ENCODE measurements at regions not wholly inside any gene's neighbourhood (a gene's known extent, or its start where the extent isn't known, plus 50 kb on each side); places are given as distances from the start of the nearest gene placed in this dataset.

DNA sequence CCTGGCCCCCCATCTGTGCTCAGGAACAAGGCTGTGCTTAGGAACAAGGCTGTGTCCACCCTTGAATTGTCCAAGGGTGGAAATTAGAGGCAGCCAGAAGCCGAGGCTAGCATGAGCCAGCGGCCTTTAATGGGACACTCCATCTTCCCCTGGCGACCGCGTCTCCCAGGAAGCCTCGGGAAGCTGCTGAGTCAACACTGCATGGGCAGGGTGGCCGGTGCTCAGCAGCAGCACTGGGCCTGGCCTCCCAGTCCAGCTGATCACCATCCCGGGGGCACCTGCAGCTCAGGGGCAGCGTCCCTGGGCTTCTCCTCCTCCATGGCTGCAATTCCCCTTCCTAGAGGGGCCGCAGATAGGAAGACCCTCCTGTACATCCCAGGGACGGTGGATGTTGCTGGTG, 180.8 kb downstream of the ENGASE start:
- Histone ChIP-seq H3K9me3 (ENCODE audit: control insufficient read depth in 3 of 3, low read length in 3 of 3) (no peaks in the 10 kb centered on the region), H3K4me3 (ENCODE audit: low read length in 3 of 3) (no peak overlapping the region), H3K4me1 (ENCODE audit: control insufficient read depth in 3 of 3, insufficient read depth in 3 of 3, low read length in 3 of 3) (no peaks in the 10 kb centered on the region), H3K27ac (ENCODE audit: low read depth, low read length) (no peak overlapping the region), H3K9ac (ENCODE audit: low read depth in 1 of 3, low read length in 3 of 3) (no peak overlapping the region), H3K27me3 (ENCODE audit: control insufficient read depth in 3 of 3, insufficient read depth in 3 of 3, low read length in 3 of 3) (peaks cover 78 to 86% (median 81%) of the 10 kb centered on the region in 3 donors), H3K36me3 (ENCODE audit: control insufficient read depth in 3 of 3, insufficient read depth in 3 of 3, low read length in 3 of 3) (no peaks in the 10 kb centered on the region)

DNA sequence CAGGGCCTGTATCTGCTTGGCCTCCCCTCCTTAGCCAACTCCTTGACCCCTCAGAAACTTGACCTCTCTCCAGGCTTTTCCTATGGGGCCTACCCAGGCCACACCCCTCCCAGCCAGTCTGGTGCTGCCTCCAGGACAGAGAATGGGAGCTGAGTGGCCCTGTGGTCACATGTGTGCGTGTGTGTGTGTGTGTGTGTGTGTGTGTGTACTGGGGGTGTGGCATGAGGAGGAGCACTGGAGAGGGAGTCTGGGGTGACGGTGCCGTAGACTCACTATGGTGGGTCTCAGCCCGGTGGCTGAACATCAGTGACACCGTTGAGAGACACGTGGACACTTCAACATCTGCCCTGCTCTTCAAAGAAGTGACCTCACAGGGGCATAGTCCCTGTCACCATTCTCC, 180.4 kb downstream of the ENGASE start:
- Histone ChIP-seq H3K9me3 (ENCODE audit: control insufficient read depth in 3 of 3, low read length in 3 of 3) (no peaks in the 10 kb centered on the region), H3K36me3 (ENCODE audit: control insufficient read depth in 3 of 3, insufficient read depth in 3 of 3, low read length in 3 of 3) (no peaks in the 10 kb centered on the region), H3K4me3 (ENCODE audit: low read length in 3 of 3) (no peak overlapping the region), H3K4me1 (ENCODE audit: control insufficient read depth in 3 of 3, insufficient read depth in 3 of 3, low read length in 3 of 3) (no peaks in the 10 kb centered on the region), H3K27me3 (ENCODE audit: control insufficient read depth in 3 of 3, insufficient read depth in 3 of 3, low read length in 3 of 3) (peaks cover 81 to 85% (median 81%) of the 10 kb centered on the region in 3 donors), H3K27ac (ENCODE audit: low read depth, low read length) (no peak overlapping the region), H3K9ac (ENCODE audit: low read depth in 1 of 3, low read length in 3 of 3) (no peak overlapping the region)

DNA sequence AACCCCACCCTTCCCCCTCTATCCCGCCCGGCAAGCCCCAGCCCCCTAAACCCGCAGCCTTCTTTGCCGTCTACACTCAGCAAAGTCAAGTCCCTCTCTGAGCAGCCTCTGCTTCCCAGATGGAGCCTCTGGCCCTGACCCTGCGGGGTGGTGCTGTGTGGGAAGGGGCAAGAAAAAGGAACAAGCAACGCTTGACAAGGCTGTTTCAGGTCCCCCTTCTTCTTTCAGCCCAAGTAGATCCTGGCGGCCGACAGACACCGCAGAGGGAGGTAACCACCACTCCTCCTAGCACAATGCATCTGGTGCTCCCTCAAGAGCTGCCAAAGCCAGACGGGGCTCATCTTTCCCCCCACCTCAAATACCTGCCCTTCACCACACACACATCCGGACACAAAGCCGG, 178.3 kb downstream of the ENGASE start:
- no peaks in the 10 kb centered on the region for H3K4me1 ChIP-seq (ENCODE audit: control insufficient read depth in 3 of 3, insufficient read depth in 3 of 3, low read length in 3 of 3)
- peaks cover 78 to 86% (median 85%) of the 10 kb centered on the region in 3 donors for H3K27me3 ChIP-seq (ENCODE audit: control insufficient read depth in 3 of 3, insufficient read depth in 3 of 3, low read length in 3 of 3)
- H3K9ac ChIP-seq (ENCODE audit: low read depth in 1 of 3, low read length in 3 of 3), result no peak overlapping the region
- no peaks in the 10 kb centered on the region for H3K36me3 ChIP-seq (ENCODE audit: control insufficient read depth in 3 of 3, insufficient read depth in 3 of 3, low read length in 3 of 3)
- no peak overlapping the region for H3K27ac ChIP-seq (ENCODE audit: low read depth, low read length)
- no peak overlapping the region for H3K4me3 ChIP-seq (ENCODE audit: low read length in 3 of 3)
- H3K9me3 ChIP-seq (ENCODE audit: control insufficient read depth in 3 of 3, low read length in 3 of 3), result no peaks in the 10 kb centered on the region

DNA sequence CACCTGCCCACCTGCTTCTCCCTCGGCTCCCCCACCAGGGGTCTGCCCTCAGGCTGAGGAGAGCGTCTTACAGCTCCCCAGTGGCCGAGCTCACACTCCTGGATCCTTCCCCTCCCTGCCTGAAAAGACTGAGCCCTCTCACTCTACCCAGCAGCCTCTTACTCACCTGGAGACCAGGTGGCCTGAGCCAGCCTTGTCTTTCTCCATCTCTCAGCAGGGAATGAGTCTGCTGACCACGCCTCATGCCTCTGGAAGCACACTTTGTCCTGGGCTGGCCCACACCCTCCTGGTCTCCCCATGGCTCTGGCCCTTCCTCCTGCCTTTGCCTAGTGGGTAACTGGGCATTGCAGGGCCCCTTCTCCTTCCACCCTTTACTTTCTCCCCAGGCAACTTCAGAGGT, 177.2 kb downstream of the ENGASE start:
- Histone ChIP-seq H3K9me3 (ENCODE audit: control insufficient read depth in 3 of 3, low read length in 3 of 3) (no peaks in the 10 kb centered on the region), H3K4me1 (ENCODE audit: control insufficient read depth in 3 of 3, insufficient read depth in 3 of 3, low read length in 3 of 3) (no peaks in the 10 kb centered on the region), H3K27ac (ENCODE audit: low read depth, low read length) (no peak overlapping the region), H3K36me3 (ENCODE audit: control insufficient read depth in 3 of 3, insufficient read depth in 3 of 3, low read length in 3 of 3) (no peaks in the 10 kb centered on the region), H3K27me3 (ENCODE audit: control insufficient read depth in 3 of 3, insufficient read depth in 3 of 3, low read length in 3 of 3) (peaks cover 76 to 88% (median 85%) of the 10 kb centered on the region in 3 donors), H3K9ac (ENCODE audit: low read depth in 1 of 3, low read length in 3 of 3) (no peak overlapping the region), H3K4me3 (ENCODE audit: low read length in 3 of 3) (no peak overlapping the region)

DNA sequence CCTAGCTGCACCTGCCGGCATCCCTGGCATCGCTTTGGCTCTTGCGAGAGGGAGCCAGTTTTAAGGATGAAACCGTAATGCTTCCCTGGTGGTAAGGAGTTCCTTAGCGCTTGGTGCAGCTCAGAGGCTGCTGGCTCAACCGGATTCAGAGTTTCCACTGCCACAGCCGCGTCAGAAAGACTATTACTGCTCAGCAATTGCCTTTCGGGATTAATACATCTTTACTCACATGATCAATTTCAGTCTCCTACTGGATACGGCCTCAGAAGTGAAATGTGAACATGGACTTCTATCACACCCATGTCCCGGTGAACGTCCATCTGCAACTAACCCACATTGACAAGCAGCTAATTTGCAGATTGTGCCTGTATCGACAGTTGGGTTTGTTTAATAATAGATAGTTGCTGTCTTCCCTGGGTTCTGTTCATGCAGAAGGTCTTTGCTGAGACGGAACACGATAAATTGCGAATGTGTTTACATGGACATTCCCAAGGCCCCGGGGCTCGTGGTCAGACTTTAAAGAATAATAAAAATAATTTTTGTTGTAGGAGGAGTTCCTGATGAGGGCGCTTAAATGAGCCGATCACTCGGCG, 175.4 kb downstream of the ENGASE start:
- Histone ChIP-seq H3K27ac (ENCODE audit: low read depth, low read length) (no peak overlapping the region), H3K9ac (ENCODE audit: low read depth in 1 of 3, low read length in 3 of 3) (no peak overlapping the region), H3K9me3 (ENCODE audit: control insufficient read depth in 3 of 3, low read length in 3 of 3) (no peaks in the 10 kb centered on the region), H3K4me3 (ENCODE audit: low read length in 3 of 3) (no peak overlapping the region), H3K4me1 (ENCODE audit: control insufficient read depth in 3 of 3, insufficient read depth in 3 of 3, low read length in 3 of 3) (no peaks in the 10 kb centered on the region), H3K36me3 (ENCODE audit: control insufficient read depth in 3 of 3, insufficient read depth in 3 of 3, low read length in 3 of 3) (no peaks in the 10 kb centered on the region), H3K27me3 (ENCODE audit: control insufficient read depth in 3 of 3, insufficient read depth in 3 of 3, low read length in 3 of 3) (peaks cover 79 to 83% (median 82%) of the 10 kb centered on the region in 3 donors)

DNA sequence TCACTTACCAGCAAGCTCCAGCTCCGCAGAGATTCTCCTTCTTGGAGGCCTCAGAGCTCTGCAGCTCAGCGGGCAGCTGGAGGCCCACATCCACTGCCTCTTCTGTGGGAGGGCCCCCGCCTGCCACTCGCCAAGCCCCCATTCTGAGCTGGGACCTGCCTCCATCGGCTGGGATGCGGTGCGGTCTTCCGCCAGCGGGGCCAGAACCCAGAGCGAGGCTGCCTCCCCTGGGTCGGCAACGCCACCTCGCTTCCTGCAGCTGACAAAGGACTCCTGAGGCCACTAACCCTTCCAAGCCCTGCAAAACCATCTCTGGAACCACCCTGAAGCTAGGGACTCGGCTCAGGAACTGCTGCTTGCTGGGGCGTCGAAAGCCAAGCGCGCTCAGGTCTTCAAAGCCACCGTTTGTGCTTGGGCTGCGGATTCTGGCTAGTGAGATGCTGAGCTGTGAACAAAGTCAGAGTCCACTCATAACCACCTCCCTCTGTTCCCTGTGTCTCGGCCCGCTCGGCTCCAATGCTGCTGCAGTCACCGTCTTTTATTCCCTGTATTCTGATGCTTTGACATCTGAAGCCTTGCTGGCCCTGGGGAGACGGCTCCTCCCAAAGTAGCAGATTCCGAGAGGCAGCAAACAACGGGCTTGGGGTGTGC, 174.3 kb downstream of the ENGASE start:
- Histone ChIP-seq H3K27ac (ENCODE audit: low read depth, low read length) (no peak overlapping the region), H3K36me3 (ENCODE audit: control insufficient read depth in 3 of 3, insufficient read depth in 3 of 3, low read length in 3 of 3) (no peaks in the 10 kb centered on the region), H3K9me3 (ENCODE audit: control insufficient read depth in 3 of 3, low read length in 3 of 3) (no peaks in the 10 kb centered on the region), H3K9ac (ENCODE audit: low read depth in 1 of 3, low read length in 3 of 3) (no peak overlapping the region), H3K4me1 (ENCODE audit: control insufficient read depth in 3 of 3, insufficient read depth in 3 of 3, low read length in 3 of 3) (no peaks in the 10 kb centered on the region), H3K4me3 (ENCODE audit: low read length in 3 of 3) (no peak overlapping the region), H3K27me3 (ENCODE audit: control insufficient read depth in 3 of 3, insufficient read depth in 3 of 3, low read length in 3 of 3) (peaks cover 72 to 73% (median 72%) of the 10 kb centered on the region in 3 donors)

DNA sequence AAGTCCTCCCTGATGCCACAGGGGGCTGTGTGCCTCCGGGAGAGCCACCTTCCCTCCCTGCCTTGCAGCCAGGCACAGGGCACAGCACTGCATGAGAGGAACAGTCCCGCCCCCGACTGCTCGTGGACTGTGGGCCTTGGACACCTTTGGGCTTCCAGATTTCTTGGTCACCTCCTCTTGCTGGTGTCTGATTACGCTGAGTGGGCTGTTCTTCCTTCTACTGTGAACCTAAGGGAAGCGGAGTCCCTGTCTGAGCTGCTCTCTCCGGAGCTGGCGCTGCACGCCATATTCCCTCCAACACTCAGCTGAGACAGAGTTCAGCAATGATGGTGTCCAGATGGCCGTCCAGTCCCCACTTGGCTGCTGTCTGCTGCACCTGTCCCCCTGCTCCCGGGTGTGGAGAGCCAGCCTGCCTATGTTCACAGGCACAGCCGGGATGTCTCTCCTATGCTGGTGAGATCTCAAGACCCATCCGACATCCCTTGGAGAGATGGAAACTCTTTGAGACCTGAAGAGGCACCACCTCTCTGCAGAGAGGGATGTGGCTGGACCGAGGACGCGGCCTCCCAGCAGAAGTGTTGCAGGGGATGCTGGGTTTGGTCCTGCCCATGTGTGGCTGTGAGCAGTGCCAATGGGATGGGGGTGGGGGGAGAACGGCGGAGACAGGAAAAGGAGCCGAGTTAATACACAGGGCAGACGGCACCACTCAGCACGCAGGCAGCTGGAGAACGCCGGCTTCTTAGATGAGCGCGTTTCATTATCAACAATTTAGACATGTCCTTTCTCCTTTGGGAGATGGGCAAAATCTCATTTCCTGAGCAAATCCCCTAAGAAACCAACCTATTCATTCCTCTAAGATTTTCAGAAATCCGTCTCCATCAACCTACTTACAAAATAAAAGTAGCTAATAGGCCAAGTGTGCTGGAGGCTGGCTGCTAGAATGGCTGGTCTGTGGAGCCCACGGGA, 171.9 kb downstream of the ENGASE start:
- Histone ChIP-seq H3K27me3 (ENCODE audit: control insufficient read depth in 3 of 3, insufficient read depth in 3 of 3, low read length in 3 of 3) (peaks cover 59 to 65% (median 63%) of the 10 kb centered on the region in 3 donors), H3K9ac (ENCODE audit: low read depth in 1 of 3, low read length in 3 of 3) (no peak overlapping the region), H3K36me3 (ENCODE audit: control insufficient read depth in 3 of 3, insufficient read depth in 3 of 3, low read length in 3 of 3) (no peaks in the 10 kb centered on the region), H3K4me1 (ENCODE audit: control insufficient read depth in 3 of 3, insufficient read depth in 3 of 3, low read length in 3 of 3) (no peaks in the 10 kb centered on the region), H3K27ac (ENCODE audit: low read depth, low read length) (no peak overlapping the region), H3K9me3 (ENCODE audit: control insufficient read depth in 3 of 3, low read length in 3 of 3) (no peaks in the 10 kb centered on the region), H3K4me3 (ENCODE audit: low read length in 3 of 3) (no peak overlapping the region)

DNA sequence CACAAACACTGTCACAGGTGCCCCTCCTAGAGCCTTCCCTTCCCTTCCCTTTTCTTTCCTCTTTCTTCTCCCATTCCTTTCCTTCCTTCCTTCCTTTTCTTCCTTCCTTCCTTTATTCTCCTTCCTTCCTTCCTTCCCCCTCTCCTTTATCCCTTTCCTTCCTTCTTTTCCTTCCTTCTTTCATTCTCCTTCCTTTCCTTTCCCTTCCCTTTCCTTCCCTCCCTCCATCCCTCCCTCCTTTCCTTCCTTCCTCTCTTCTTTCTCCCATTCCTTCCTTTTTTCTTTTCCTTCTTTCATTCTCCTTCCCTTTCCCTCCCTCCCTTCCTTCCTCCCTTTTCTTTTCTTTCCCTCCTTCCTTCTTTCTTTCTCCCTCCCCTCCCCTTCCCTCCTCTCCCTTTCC, 170.0 kb downstream of the ENGASE start:
- H3K27ac ChIP-seq (ENCODE audit: low read depth, low read length), result no peak overlapping the region
- H3K27me3 ChIP-seq (ENCODE audit: control insufficient read depth in 3 of 3, insufficient read depth in 3 of 3, low read length in 3 of 3), result peaks cover 51 to 59% (median 53%) of the 10 kb centered on the region in 3 donors
- no peaks in the 10 kb centered on the region for H3K9me3 ChIP-seq (ENCODE audit: control insufficient read depth in 3 of 3, low read length in 3 of 3)
- H3K4me1 ChIP-seq (ENCODE audit: control insufficient read depth in 3 of 3, insufficient read depth in 3 of 3, low read length in 3 of 3), result no peaks in the 10 kb centered on the region
- H3K36me3 ChIP-seq (ENCODE audit: control insufficient read depth in 3 of 3, insufficient read depth in 3 of 3, low read length in 3 of 3), result no peaks in the 10 kb centered on the region
- H3K4me3 ChIP-seq (ENCODE audit: low read length in 3 of 3), result no peak overlapping the region
- H3K9ac ChIP-seq (ENCODE audit: low read depth in 1 of 3, low read length in 3 of 3), result no peak overlapping the region

DNA sequence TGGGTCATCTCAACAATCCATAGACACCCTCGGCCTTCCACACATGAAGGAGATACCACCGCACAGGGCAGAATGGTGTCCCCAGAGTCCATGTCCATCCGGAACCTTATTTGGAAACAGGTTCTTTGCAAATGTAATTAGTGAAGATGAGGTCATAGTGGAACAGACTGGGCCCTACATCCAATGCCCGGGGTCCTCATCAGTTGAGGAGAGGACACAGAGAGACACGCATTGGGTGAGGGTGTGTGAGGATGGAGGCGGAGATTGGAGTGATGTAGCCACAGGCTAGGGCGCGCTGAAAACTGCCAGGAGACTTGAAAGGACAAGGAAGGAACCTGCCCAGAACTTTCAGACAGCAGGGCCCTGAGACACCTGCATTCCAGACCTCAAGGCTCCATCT, 169.4 kb downstream of the ENGASE start:
- no peak overlapping the region for H3K4me3 ChIP-seq (ENCODE audit: low read length in 3 of 3)
- no peaks in the 10 kb centered on the region for H3K9me3 ChIP-seq (ENCODE audit: control insufficient read depth in 3 of 3, low read length in 3 of 3)
- no peak overlapping the region for H3K27ac ChIP-seq (ENCODE audit: low read depth, low read length)
- H3K27me3 ChIP-seq (ENCODE audit: control insufficient read depth in 3 of 3, insufficient read depth in 3 of 3, low read length in 3 of 3), result peaks cover 50 to 59% (median 53%) of the 10 kb centered on the region in 3 donors
- no peak overlapping the region for H3K9ac ChIP-seq (ENCODE audit: low read depth in 1 of 3, low read length in 3 of 3)
- no peaks in the 10 kb centered on the region for H3K4me1 ChIP-seq (ENCODE audit: control insufficient read depth in 3 of 3, insufficient read depth in 3 of 3, low read length in 3 of 3)
- no peaks in the 10 kb centered on the region for H3K36me3 ChIP-seq (ENCODE audit: control insufficient read depth in 3 of 3, insufficient read depth in 3 of 3, low read length in 3 of 3)

DNA sequence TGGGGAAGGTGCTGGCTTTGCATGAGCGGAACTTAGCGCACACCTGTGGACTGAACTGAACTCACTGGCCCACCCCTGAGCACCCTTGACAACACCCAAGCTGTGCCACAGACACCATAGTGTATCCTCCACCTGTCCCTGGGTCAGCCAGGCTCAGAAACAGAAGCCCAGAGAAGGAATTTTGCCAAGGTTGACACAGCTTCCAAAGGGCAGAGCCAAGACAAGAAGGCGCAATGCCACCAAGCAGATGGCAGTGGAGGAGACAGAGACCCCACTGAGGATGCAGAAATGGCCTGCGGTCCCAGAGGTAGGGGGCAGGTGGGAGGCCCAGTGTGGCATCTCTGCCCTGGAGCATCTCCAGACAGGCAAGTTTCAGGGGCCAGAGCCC, 169.0 kb downstream of the ENGASE start:
- H3K4me1 ChIP-seq (ENCODE audit: control insufficient read depth in 3 of 3, insufficient read depth in 3 of 3, low read length in 3 of 3), result no peaks in the 10 kb centered on the region
- H3K9me3 ChIP-seq (ENCODE audit: control insufficient read depth in 3 of 3, low read length in 3 of 3), result no peaks in the 10 kb centered on the region
- no peak overlapping the region for H3K4me3 ChIP-seq (ENCODE audit: low read length in 3 of 3)
- H3K27me3 ChIP-seq (ENCODE audit: control insufficient read depth in 3 of 3, insufficient read depth in 3 of 3, low read length in 3 of 3), result peaks cover 49 to 58% (median 51%) of the 10 kb centered on the region in 3 donors
- H3K36me3 ChIP-seq (ENCODE audit: control insufficient read depth in 3 of 3, insufficient read depth in 3 of 3, low read length in 3 of 3), result no peaks in the 10 kb centered on the region
- H3K27ac ChIP-seq (ENCODE audit: low read depth, low read length), result no peak overlapping the region
- H3K9ac ChIP-seq (ENCODE audit: low read depth in 1 of 3, low read length in 3 of 3), result no peak overlapping the region

Data from skeletal muscle tissue (tissue), 3 donors.